AG08396 (cell line): ENCODE measurements at regions not wholly inside any gene's neighbourhood (a gene's known extent, or its start where the extent isn't known, plus 50 kb on each side); places are given as distances from the start of the nearest gene placed in this dataset.

Experiments used
- DNase-seq: peaks from one replicate; pipeline ENCODE4 v3.0.0; 2012; ENCODE audit warnings: low spot score, mixed read lengths

- no peak for DNase-seq
Measured at GRCh38 chr11:116532066-116532465, 240.7 kb downstream of the BUD13 start.

- DNase-seq: no peak
Measured at GRCh38 chr11:116530705-116531104, 242.1 kb downstream of the BUD13 start.

GRCh38 chr11:116529271-116529670, 243.5 kb downstream of the BUD13 start:
- DNase-seq: no peak

- no peak for DNase-seq
Measured at GRCh38 chr11:116527180-116527991, 245.4 kb downstream of the BUD13 start.

- no peak for DNase-seq
Measured at GRCh38 chr11:116525961-116526495, 246.8 kb downstream of the BUD13 start.

- DNase-seq: no peak
Measured at GRCh38 chr11:116519499-116519898, 253.3 kb downstream of the BUD13 start.

GRCh38 chr11:116518141-116518540, 254.6 kb downstream of the BUD13 start:
- DNase-seq: no peak

GRCh38 chr11:116517584-116517983, 255.2 kb downstream of the BUD13 start:
- no peak for DNase-seq

- DNase-seq: no peak
Measured at GRCh38 chr11:116517077-116517476, 255.7 kb downstream of the BUD13 start.

- no peak for DNase-seq
Measured at GRCh38 chr11:116515664-116516184, 257.1 kb downstream of the BUD13 start.

GRCh38 chr11:116513894-116514293, 258.9 kb downstream of the BUD13 start:
- peak; percentile 59 for DNase-seq

- DNase-seq: no peak
Measured at GRCh38 chr11:116513278-116513823, 259.4 kb downstream of the BUD13 start.

GRCh38 chr11:116512841-116513240, 259.9 kb downstream of the BUD13 start:
- DNase-seq: no peak

GRCh38 chr11:116511684-116512083, 261.1 kb downstream of the BUD13 start:
- DNase-seq: no peak

GRCh38 chr11:116510886-116511650, 261.7 kb downstream of the BUD13 start:
- no peak for DNase-seq

- no peak for DNase-seq
Measured at GRCh38 chr11:116510166-116510565, 262.6 kb downstream of the BUD13 start.

GRCh38 chr11:116509551-116509950, 263.2 kb downstream of the BUD13 start:
- DNase-seq: no peak

- DNase-seq: no peak
Measured at GRCh38 chr11:116507849-116508695, 264.7 kb downstream of the BUD13 start.

GRCh38 chr11:116507016-116507415, 265.8 kb downstream of the BUD13 start:
- no peak for DNase-seq

- no peak for DNase-seq
Measured at GRCh38 chr11:116506263-116506825, 266.4 kb downstream of the BUD13 start.
